GM21360 (cell line): ENCODE measurements at regions not wholly inside any gene's neighbourhood (a gene's known extent, or its start where the extent isn't known, plus 50 kb on each side); places are given as distances from the start of the nearest gene placed in this dataset.

Source experiments
- ATAC-seq: cut with Tn5 transposase; IDR thresholded peaks from one replicate; pipeline ENCODE4 v1.9.1; 2021; ENCODE audit warnings: mild to moderate bottlenecking, moderate library complexity; ENCODE audit not compliant: unreplicated experiment

DNA sequence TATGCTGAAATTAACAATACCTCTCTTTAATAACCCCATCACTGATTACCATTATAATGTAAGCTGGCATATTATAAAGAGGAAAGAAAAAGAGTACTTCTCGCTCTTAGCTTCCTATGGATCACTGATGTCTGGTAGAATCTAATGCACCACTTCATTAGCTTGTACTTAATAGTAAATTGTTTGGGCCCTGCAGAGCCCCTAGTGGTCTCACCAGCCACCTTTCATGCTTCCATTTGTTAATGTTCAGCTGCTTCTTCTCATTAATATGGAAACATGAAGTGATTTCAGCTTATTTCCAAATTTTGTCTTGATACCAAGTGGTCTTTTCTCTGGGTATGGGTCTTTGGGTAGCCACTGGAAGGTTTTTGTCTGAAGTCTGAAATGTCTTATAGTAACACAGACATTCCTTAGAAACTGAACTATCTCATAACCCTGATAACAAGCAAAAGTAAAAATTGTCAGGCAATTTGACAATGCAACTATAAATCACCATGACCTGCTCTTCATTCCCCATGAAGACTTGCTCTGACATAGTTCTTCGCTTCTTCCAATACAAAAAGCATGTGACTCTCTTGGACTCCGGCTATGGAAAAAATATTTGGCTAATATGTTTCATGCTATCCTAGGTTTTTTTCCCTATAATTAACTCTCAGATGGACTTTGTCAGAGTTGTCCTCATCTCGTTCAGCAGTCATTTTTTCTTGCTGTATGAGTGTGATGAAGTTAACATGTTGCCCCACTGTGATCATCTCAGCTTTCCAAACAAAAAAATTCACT lies 395.8 kb upstream of the MARCKS start:
- no peak for ATAC-seq

DNA sequence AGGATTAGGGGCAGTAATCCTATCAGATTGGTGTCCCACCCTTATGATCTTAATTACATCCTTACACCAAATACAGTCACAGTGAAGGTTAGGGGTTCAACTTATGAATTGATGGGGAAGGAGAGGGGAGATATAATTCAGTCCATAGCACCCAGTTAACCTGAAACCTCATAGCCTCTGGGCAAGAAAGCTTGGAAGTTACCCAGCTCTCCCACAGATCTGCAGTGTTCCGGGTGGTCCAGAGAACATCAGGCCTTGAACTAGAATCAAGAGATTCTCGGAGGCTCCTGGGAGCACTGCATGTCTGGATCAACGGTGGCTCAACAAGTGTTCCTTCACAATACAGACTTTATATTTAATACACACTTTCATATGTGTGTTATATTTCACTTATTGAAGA lies 392.6 kb upstream of the MARCKS start:
- no peak for ATAC-seq

DNA sequence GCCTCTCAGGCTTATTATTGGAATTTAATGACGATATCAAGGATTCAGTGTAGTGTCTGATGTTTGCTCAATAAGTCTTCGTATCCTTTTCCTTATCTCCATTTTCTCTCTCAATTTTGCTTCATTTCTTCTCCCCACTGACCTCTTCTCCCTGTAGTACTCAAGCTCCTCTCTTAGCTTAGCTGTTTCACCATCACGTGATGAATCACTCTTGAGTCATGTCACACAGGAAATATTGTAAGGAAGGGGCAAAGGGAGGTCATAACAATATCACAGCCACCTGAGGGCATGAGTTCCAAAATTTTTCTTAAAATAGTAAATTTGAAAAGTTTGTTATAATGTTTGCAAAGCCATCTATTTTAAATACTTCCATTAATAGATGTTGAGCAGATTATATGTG lies 392.2 kb upstream of the MARCKS start:
- no peak for ATAC-seq

DNA sequence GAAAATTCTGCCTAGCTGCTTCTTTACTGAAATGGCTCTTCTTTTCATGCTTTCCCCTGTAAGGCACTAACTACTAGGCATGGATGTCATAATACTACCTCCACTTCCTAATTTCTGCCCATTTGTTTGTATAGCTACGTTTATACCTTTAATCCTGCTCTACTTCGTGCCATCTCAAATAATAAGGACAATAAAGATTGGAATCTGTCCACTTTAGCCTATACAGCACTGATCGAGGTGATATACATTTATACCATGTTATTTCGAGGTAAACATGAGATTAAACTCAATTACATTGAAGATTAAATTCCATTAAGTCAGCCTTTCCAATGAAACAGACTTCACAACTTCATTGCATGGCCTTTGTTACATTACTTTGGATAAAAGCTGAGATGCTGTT lies 390.6 kb upstream of the MARCKS start:
- no peak for ATAC-seq

DNA sequence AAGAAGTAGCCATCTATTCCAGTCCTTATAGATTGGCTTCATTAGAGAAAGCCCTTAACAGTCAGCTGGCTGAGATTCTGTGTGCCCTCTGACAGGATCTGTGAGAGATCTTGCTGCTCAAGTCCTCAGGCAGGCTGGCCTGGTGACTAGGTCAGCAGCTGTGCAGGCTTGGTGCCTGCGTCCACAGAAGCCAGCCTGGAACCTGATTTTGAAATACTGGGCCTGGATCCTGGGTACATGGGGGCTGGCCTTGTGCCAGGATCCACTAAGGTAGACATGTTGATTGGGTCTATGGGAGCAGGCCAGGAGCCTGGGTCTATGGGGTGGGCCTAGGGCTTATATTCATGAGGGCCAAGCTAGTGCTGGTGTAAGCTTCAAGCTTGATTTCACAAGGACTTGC lies 381.8 kb upstream of the MARCKS start:
- ATAC-seq: no peak

DNA sequence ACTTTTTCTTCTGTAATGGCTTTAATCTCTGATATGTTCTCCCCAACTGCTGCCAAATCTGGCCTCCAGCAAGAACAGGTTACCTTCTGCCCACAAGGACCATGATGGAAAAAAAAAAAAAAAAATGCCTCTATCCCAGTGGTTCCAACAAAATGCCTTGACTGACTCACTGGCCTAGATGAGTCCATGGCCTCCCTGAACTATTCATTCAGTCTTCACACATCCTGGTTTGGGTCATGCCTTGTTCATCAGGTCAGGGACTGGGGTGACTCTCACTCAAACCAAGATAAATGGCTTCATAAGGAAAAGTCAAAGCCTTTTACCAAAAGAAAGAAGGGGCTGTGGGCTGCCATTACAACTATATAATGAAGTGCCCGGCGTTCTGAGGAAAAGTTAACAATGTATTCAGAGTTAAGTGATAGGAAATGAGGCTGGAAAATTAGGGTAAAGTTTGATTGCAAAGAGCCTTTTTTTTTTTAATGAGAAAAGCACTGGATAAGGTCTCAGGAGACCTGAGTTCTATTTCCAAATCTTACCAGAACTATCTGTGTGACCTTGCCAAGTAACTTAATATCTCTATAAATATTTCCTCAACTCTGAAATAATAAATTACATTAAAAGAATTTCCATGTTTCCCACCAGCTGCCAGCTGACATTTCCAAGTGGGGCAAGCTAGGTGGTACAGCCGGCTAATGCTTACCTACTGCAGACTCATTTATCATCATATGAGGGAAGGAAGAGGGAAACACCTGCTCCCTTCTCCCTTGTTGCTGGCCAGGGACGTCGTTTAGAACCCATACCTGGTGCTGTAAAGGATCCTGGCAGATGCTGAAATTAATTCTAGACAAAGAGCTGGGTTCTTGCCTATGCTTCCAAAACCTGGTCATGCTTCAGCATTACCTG lies 380.0 kb upstream of the MARCKS start:
- ATAC-seq: no peak

DNA sequence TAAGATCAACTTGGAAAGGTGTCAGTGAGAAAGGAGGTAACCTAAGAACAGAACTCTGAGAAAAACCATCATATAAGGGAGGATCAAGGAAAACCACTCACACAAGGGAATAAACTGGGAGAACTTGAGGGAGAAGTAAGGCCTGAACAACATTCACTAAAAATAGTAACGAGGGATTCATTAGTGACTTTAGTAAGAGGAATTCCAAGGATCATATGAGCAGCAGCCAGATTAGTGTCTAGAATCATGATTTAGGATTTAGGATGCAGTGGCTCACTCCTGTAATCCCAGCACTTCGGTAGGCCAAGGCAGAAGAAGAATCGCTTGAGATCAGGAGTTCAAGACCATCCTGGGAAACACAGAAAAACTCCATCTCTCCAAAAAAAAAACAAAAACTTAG lies 376.5 kb upstream of the MARCKS start:
- no peak for ATAC-seq

DNA sequence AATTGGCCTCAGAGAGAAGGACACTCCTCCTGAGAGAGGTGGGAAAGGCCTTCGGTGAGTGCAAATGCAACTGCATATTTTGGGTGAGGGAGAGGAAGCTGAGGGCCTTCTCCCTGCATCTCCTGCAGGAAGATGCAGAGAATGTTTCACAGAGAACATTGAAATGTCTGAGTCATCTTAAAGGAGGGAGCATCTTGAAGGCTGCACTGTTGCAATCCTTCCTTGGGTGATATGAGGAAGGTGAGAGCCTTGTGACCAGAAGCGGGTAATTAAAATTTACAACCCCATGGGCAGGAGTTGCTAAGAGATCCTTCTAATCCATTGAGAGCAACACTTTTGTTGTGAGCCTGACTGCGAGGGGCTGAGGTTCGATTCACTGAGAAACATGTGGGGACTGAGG lies 375.7 kb upstream of the MARCKS start:
- ATAC-seq: no peak

DNA sequence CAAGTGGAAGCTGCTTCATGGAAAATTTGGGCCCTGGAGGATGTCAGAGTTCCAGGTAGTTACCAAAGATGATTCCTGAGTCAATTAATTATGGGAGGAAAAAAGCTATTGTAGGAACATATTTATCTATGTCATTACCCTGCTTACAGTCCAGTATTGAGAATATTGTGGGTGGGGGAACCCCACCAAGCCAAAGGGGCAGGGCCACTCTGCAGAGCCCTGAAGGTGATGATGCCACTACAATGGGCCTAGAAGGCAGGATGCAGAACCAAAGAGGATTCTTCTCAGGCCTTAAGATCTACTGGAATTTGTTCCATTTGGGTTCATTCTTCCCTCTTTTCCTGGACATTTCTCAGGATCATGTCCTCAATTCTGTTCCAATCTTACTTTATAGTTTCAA lies 375.2 kb upstream of the MARCKS start:
- ATAC-seq: no peak

DNA sequence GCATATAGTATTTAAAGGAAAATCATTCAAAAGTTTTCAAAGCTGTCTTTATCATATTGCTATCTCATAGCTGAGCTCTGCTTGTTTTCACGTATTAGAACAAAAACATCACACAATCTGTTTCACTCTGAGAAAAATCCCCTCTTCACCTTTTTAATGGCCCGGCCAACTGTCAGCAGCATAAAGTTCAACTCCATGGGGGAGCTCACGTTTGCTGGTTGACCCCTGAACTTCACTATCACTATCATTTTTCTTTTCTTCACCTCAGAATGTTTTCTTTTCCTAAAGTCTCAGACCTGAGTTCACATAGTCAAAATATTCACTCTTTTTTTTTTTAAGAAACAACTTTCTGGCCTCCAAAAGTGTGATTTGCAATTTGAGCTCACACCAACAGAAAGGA lies 374.4 kb upstream of the MARCKS start:
- ATAC-seq: no peak

DNA sequence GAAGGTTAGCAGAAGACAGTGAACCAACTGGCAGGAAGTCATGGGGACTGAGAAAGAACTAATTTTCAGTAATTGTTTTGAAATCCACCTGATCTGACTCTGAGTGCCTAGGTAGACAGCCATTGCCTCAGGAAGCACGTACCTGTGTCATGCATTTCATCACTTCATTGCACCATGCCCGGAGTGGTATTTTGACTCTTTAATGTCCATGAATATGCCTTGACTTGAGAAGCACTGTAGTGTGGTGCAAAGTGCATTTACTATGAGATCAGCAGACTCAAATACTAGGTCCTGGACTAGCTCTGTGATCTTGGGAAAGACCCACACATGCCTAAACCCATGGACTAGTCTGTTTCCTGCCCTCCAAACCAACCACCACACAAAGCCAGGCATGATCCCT lies 370.9 kb upstream of the MARCKS start:
- no peak for ATAC-seq

DNA sequence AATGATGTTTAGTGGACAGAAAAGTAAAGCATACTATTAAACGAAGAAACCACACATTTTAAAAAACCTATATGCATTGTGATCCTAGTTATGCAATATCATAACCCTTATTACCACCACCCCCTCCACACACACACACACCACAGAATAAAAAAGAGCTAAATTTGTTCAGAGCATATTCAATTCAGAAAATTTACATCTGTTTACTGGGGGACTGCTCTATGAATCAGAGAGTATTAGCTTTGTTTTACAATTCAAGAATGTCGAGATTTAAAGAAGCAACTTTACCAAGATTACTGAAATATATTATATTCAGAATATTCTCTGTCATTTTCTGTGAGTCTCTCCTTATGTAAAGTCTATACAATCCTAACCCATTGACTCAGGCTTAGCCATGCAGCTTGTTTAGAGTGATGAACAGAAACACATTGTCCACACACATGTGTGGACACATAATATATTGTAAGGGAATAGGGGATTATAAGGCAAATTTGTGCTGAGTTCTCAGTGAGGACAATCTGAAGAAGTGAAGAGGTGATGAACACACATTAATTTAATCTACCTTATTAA lies 369.6 kb upstream of the MARCKS start:
- no peak for ATAC-seq

DNA sequence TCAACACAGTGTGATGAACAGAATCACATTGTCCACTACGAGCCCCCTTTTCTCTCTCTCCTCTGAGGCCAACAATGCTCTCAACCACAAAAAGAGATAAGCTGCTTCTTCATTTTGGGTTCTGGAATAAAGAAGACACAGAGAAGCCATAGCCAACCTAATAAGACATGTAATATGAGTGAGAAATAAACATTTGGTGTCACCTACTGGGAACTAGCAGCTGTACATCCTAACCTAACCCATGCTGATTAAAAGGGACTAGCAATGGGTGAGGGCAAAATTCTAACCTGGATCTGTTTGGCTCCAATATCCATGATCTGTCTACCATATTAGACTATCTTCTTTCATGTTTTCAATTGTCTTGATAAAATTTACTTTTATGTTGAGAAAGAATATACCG lies 369.1 kb upstream of the MARCKS start:
- no peak for ATAC-seq

DNA sequence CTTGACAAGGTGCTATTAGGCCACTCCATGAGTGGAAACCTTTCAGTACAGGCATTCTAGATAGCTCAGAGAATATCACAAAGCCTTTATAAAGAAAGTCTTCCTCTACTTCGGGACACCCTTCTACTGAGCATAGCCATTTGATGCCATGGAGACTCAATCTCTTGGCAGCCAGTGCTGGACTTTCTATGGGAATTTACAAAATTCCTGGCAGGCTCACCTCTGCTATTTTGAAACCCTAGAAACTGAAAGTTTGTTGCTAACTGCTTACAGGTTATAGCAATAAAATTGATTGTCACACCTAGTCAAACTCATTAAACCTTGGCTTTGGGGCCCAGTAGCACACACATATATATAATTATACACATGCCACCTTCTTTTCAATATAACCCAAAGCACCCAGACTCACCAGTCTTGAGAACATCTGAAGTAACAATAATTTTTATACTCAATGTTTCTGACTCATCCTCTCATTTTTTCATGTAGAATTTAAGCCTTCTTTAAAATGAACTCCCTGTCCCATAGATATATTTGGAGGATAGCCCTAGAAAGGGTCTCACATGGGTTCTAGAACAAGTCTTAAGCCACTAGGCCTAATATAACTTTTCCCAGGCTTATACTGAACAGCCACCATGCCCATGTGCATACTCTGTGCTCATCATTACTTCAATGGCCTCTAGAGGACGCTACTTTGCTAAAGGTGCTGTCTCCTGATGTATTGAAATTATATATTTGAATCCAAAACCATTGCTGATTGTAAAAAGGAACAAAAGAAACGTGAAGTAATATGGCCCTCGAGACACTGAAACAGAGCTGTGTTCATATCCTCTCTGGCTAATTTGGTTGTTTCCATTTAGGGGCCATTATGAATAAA lies 368.1 kb upstream of the MARCKS start:
- ATAC-seq: no peak

DNA sequence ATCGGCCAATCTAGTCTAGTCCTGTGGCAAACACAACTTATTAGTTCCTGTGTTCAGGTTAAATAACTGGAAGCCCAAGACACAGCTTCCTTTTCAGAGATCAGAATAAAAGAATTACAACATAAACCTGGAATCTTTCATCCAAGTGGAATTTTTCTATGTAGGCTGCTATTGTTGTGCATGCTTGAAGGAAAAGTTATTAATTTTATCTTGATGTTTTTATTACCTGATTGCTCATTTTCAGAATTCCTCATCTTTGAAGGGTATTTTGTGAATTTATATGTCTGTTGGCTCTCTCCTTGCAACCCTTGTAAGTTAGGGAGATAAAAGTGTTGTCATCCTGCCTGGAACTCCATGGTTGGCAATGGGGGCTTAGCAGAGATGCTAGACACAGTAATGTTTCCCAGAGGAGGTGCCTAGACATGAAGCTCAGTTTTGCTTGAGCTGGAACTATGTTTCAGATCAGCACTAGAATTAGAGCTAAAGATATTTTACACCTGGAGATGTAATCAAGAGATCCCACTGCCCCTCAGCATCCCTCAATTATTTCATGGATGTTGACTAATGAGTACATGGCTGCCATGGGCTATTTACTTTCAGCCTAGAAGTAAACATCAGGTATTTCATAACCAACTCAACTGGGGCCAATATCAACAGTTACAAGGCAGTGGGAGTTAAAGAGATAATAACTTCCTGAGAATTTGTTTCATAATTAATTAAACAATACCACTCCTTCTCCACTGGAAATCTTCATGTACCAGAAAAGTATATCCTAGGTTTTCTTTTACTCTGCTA lies 367.0 kb upstream of the MARCKS start:
- no peak for ATAC-seq

DNA sequence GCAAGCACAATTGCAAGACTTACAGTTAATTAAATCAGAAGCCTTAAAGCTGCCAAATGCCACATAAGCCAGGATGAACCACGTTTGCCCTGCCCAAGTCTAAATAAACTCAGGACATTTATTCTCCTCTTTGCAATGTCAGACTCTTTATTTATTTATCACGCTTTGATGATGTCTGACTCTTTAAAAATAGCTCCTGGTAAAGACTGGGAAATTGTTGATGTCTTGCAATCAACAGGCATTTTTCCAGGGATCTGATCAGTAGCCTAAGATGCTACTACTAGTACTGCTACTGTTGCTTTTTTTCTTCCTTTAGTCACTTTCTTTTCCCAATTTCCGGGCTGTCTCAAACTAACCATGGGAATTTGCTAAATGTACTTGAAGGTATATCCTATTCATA lies 365.8 kb upstream of the MARCKS start:
- no peak for ATAC-seq

DNA sequence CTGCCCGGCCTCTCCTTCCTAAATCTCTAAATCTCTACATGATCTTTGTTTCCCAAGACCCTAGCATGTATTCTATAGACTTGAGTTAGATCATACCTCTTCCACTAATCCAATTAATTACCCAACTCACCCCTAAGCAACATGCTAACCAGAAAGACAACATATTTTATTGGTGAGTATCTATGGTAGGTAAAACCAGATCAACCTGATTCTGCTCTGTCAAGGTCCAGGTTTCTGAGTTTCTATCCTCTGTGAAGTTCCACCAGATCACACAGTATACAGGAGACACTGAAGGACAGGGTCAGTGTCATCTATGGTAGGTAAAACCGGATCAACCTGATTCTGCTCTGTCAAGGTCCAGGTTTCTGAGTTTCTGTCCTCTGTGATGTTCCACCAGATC lies 363.2 kb upstream of the MARCKS start:
- ATAC-seq: no peak

DNA sequence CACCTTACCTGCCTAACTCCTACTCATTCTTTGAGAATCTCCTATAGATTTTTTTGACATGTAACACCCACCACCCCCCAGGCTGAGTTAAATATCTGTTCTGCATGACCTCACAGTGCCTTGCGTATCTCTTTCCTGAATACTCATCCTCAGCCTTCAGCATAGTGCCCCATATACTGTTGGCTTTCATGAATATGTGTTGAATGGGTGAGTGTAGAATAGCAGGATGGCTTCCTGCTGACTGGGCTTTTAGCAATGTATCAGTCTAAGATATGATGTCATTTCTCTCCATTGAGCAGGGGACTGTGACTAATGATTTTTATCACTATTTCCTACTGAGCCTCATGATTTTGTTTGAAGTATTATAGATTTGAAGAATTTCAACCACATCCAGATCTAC lies 361.6 kb upstream of the MARCKS start:
- ATAC-seq: no peak

DNA sequence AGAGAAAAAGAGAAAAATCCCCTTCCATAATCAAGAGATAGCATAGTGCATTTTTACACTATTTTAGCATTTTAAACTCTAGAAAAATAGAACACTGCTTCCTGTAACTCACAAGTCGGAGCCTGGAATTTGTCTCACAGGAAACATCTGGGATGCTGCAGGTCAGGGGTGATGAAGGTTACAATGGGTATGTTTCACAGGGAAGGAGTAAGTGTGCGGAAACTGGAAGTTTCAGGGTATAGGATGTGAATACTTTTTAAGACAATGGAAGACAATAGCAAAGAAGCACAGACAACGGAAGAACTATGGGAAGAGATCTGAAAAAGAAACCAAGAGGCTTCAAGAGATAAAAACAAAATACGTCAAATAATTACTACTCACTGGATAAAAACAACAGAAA lies 361.0 kb upstream of the MARCKS start:
- ATAC-seq: no peak

DNA sequence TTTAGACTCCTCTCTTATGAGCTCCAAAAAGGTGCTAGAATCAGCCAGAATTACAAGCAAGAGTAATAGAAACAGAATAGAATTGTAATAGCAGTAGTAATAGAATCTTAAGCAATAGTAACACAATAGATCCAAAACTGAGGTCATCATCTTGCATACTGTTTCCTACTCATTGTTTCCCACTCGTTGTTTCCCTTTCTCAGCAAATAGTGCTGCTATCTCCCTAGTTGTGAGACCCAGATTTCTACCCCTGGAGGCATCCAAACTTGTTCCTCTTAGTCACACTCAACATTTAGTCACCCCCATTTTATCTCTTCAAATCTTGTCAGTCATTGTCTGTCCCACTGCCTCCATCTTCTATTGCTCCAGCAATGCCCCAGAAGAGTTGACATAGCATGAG lies 356.9 kb upstream of the MARCKS start:
- ATAC-seq: no peak
